GM12872 (cell line): ENCODE measurements at regions not wholly inside any gene's neighbourhood (a gene's known extent, or its start where the extent isn't known, plus 50 kb on each side); places are given as distances from the start of the nearest gene placed in this dataset.

Source experiments
- CTCF ChIP-seq: IDR thresholded peaks from 3 replicates; pipeline ENCODE4 v1.5.1; 2011; ENCODE audit warnings: low read depth, mild to moderate bottlenecking, low read length, moderate library complexity; ENCODE audit not compliant: insufficient read depth

DNA sequence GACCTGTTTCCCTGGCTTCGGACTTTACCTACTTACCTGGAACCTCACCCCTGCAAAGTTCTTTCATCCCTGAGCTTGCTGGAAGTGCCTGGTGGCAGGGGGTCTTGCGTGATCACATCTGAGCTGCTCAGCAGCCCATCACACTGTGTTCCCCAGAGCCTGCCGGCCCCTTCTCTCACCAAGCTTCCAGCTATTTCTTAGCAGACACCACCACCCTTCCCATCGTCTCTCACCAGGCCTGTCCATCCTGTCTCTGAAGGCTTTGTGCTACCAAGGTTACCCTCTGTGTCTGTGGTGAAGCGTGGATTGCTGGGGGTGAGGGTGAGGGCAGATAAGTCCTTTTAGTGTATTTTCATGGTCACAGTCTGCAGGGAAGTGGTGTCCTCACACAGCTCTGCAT, 78.8 kb upstream of the NRXN3 start:
- TF ChIP-seq CTCF, result no peak

- TF ChIP-seq CTCF, result no peak
These were observed 78.1 kb upstream of the NRXN3 start for GRCh38 chr14:78092040-78092439.

GRCh38 chr14:78103271-78103670, 66.9 kb upstream of the NRXN3 start:
- TF ChIP-seq CTCF, result no peak

DNA sequence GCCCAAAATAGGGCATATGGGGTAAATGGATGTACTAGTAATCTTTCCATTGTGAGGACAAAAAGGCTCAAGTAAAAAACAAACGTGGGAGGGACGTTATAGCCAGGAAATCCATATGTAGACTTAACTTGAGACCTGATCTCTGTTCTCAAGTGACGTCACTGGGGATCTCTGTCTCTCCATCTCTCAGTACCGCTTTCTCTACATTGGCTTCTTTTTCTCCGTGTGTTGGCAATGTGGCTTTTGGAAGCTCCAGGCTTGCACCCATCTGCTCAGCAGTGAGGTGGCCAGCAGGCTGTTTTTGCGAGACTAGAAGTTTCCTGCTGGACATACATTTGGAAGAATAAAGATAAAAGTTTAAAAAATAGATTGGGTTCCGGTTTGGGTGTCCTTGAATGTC, 66.0 kb upstream of the NRXN3 start:
- TF ChIP-seq CTCF, result no peak

- TF ChIP-seq CTCF, result no peak
These were observed 65.5 kb upstream of the NRXN3 start for GRCh38 chr14:78104655-78105054.

DNA sequence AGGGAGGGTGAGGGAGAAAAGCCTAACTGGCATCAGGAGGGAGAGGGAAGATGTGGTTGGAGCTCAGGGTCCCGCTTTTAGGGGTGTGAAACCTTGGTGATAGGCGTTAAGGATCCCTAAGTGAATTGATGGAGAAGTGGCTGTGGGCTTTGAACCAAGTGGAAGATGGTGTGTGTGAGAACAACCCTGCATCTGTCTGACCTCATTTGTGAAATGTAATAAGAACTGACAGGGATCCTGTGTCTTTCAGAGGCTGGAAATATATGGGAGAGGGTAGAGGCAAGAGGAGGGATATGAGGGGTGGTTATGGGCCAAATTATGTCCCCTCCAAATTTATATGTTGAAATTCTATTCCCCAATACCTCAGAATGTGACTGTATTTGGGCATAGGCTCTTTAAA, 63.8 kb upstream of the NRXN3 start:
- TF ChIP-seq CTCF, result no peak

GRCh38 chr14:78107166-78107565, 63.0 kb upstream of the NRXN3 start:
- TF ChIP-seq CTCF, result no peak

DNA sequence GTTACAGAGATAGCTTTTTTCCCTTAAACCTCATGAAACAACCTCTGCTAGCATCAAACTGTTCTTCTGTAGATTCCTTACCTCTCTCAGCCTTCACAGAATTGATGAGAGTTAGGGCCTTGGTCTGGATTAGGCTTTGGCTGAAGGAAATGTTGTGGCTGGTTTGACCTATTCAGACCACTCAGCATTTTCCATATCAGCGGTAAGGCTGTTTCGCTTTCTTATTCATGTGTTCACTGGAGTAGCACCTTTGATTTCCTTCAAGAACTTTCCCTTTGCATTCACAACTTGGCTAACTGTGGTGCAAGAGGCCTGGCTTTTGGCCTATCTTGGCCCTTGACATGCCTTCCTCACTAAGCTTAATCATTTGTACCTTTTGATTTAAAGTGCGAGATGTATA, 50.7 kb upstream of the NRXN3 start:
- no peak for TF ChIP-seq CTCF
